ENCODE measurements at regions not wholly inside any gene's neighbourhood (a gene's known extent, or its start where the extent isn't known, plus 50 kb on each side); places are given as distances from the start of the nearest gene placed in this dataset.

DNA sequence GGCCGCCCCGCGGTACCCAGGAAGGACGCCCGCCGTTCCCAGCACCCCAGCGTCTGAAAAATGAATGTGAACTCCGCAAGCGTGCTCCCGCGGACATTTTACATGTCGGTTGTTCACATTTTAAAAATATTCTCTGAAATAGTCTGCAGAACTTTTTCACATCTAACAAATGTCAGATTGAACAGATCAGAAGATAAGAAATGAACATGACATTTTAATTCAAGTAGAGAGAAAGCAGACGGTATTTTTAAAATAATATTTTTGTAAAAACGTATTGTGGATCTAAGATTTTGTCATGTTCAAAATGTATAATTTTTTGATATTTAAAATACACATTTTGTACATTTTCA is 101.8 kb upstream of the DIO3 start:
- DNase-seq (ENCODE audit: low read depth, low spot score) (no peak), ATAC-seq (no peak)
- BruUV-seq (replicated peaks) = no TSS peak
- intact Hi-C loops (cut with micrococcal nuclease; ENCODE audit: unreplicated experiment) (no loop called here), in situ Hi-C loops (cut with HindIII; ENCODE audit: low pct_unique_long_range_greater_than_20kb, low sequenced_read_pairs) (no loop called here)
- Histone ChIP-seq H3K9me3 (ENCODE audit: control insufficient read depth, insufficient read depth, low read depth, low read length) (no peaks in the 10 kb centered on the region), H3K36me3 (ENCODE audit: control insufficient read depth, insufficient read depth, low read length) (no peaks in the 10 kb centered on the region), H3K27me3 (ENCODE audit: control insufficient read depth, insufficient read depth, low read length) (no peaks in the 10 kb centered on the region), H3K4me1 (ENCODE audit: control insufficient read depth, insufficient read depth, low read length) (no peaks in the 10 kb centered on the region), H3K27ac (ENCODE audit: low read length) (no peak overlapping the region), H3K4me3 (ENCODE audit: low read depth in 2 of 2, low read length in 2 of 2) (no peak overlapping the region)
- CTCF ChIA-PET = no interaction called here
- TF ChIP-seq, protein P1, sequence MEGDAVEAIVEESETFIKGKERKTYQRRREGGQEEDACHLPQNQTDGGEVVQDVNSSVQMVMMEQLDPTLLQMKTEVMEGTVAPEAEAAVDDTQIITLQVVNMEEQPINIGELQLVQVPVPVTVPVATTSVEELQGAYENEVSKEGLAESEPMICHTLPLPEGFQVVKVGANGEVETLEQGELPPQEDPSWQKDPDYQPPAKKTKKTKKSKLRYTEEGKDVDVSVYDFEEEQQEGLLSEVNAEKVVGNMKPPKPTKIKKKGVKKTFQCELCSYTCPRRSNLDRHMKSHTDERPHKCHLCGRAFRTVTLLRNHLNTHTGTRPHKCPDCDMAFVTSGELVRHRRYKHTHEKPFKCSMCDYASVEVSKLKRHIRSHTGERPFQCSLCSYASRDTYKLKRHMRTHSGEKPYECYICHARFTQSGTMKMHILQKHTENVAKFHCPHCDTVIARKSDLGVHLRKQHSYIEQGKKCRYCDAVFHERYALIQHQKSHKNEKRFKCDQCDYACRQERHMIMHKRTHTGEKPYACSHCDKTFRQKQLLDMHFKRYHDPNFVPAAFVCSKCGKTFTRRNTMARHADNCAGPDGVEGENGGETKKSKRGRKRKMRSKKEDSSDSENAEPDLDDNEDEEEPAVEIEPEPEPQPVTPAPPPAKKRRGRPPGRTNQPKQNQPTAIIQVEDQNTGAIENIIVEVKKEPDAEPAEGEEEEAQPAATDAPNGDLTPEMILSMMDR (IDR thresholded peaks at IDR 0.05) = no peak
- TF ChIP-seq POLR2AphosphoS5 (IDR thresholded peaks at IDR 0.05; ENCODE audit: low read depth, low read length) = no peak
- TF ChIP-seq, protein P2, sequence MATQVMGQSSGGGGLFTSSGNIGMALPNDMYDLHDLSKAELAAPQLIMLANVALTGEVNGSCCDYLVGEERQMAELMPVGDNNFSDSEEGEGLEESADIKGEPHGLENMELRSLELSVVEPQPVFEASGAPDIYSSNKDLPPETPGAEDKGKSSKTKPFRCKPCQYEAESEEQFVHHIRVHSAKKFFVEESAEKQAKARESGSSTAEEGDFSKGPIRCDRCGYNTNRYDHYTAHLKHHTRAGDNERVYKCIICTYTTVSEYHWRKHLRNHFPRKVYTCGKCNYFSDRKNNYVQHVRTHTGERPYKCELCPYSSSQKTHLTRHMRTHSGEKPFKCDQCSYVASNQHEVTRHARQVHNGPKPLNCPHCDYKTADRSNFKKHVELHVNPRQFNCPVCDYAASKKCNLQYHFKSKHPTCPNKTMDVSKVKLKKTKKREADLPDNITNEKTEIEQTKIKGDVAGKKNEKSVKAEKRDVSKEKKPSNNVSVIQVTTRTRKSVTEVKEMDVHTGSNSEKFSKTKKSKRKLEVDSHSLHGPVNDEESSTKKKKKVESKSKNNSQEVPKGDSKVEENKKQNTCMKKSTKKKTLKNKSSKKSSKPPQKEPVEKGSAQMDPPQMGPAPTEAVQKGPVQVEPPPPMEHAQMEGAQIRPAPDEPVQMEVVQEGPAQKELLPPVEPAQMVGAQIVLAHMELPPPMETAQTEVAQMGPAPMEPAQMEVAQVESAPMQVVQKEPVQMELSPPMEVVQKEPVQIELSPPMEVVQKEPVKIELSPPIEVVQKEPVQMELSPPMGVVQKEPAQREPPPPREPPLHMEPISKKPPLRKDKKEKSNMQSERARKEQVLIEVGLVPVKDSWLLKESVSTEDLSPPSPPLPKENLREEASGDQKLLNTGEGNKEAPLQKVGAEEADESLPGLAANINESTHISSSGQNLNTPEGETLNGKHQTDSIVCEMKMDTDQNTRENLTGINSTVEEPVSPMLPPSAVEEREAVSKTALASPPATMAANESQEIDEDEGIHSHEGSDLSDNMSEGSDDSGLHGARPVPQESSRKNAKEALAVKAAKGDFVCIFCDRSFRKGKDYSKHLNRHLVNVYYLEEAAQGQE (IDR thresholded peaks at IDR 0.05; ENCODE audit: insufficient read depth in 1 of 2, low read depth in 2 of 2, low read length in 1 of 2) = no peak
- TF ChIP-seq SIN3A (IDR thresholded peaks at IDR 0.05; ENCODE audit: borderline replicate concordance, insufficient read depth, low read depth, low read length) = no peak
- no peak for TF ChIP-seq TCF7L2 (IDR thresholded peaks at IDR 0.05; ENCODE audit: low read depth, low read length)
- POLR2A ChIA-PET = no interaction called here

DNA sequence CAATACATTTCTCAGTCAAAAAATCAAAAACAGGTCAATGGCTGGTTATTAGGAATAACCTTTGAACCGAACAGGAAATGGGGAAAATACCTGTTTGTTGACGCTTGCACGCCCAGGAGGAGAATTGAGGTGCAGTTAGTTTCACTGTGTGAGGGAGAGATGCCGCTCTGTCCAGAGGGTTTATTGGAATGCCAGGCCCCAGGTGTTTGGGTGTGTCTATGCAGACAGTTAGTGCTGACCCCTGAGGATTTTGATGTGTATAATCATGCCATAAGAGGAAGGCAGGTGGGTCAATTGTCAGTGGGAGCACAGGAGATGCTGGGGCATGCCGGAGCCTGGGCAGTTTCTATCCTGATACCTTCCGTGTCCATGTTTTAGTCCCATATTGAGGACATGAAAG is 100.8 kb upstream of the DIO3 start:
- Histone ChIP-seq H3K4me1 (ENCODE audit: control insufficient read depth, insufficient read depth, low read length) (no peaks in the 10 kb centered on the region), H3K9me3 (ENCODE audit: control insufficient read depth, insufficient read depth, low read depth, low read length) (no peaks in the 10 kb centered on the region), H3K27ac (ENCODE audit: low read length) (no peak overlapping the region), H3K27me3 (ENCODE audit: control insufficient read depth, insufficient read depth, low read length) (no peaks in the 10 kb centered on the region), H3K4me3 (ENCODE audit: low read depth in 2 of 2, low read length in 2 of 2) (no peak overlapping the region), H3K36me3 (ENCODE audit: control insufficient read depth, insufficient read depth, low read length) (no peaks in the 10 kb centered on the region)
- POLR2A ChIA-PET = no interaction called here
- intact Hi-C loops (cut with micrococcal nuclease; ENCODE audit: unreplicated experiment) (no loop called here), in situ Hi-C loops (cut with HindIII; ENCODE audit: low pct_unique_long_range_greater_than_20kb, low sequenced_read_pairs) (no loop called here)
- TF ChIP-seq POLR2AphosphoS5 (IDR thresholded peaks at IDR 0.05; ENCODE audit: low read depth, low read length) = no peak
- TF ChIP-seq, protein P2 (IDR thresholded peaks at IDR 0.05; ENCODE audit: insufficient read depth in 1 of 2, low read depth in 2 of 2, low read length in 1 of 2) = no peak
- DNase-seq (ENCODE audit: low read depth, low spot score) (no peak), ATAC-seq (no peak)
- CTCF ChIA-PET = no interaction called here
- BruUV-seq (replicated peaks) = no TSS peak

All from Panc1 (cell line).